H1 (cell line): ENCODE measurements at regions not wholly inside any gene's neighbourhood (a gene's known extent, or its start where the extent isn't known, plus 50 kb on each side); places are given as distances from the start of the nearest gene placed in this dataset.

Experiments
- CTCF ChIP-seq, 3 experiments: IDR thresholded peaks; 1 replicate in 2 of 3; 2 replicates in 1 of 3; pipeline versions ENCODE4 v1.5.1 to v1.6.1; 2011; ENCODE audit warnings: low read length in 3 of 3, mild to moderate bottlenecking in 3 of 3, inconsistent platforms in 2 of 3, low read depth in 1 of 3, moderate library complexity in 1 of 3; ENCODE audit not compliant: insufficient read depth in 1 of 3; ENCODE audit errors: control extremely low read depth in 1 of 3
- GTF2F1 ChIP-seq: IDR thresholded peaks from 2 replicates; pipeline ENCODE4 v1.6.1; 2012; ENCODE audit warnings: low read depth, low read length, improper control_type of control experiment, borderline replicate concordance
- JUN ChIP-seq: IDR thresholded peaks from 2 replicates; pipeline ENCODE4 v1.6.1; 2011; ENCODE audit warnings: low read depth, mild to moderate bottlenecking, improper control_type of control experiment, low read length
- MAX ChIP-seq: IDR thresholded peaks from 2 replicates; pipeline ENCODE4 v1.6.1; 2012; ENCODE audit warnings: inconsistent platforms
- NRF1 ChIP-seq: IDR thresholded peaks from 2 replicates; pipeline ENCODE4 v1.6.1; 2011; ENCODE audit warnings: mild to moderate bottlenecking, low read depth, low read length, improper control_type of control experiment
- POLR2AphosphoS5 ChIP-seq: IDR thresholded peaks from 2 replicates; pipeline ENCODE4 v1.6.1; 2011; ENCODE audit warnings: low read depth, low read length
- RFX5 ChIP-seq: IDR thresholded peaks from 2 replicates; pipeline ENCODE4 v1.6.1; 2011; ENCODE audit warnings: low read depth, low read length, improper control_type of control experiment, borderline replicate concordance
- TAF7 ChIP-seq: optimal IDR thresholded peaks from 2 replicates; pipeline ENCODE3; 2011; ENCODE audit warnings: low read depth, mild to moderate bottlenecking, inconsistent platforms, low read length, moderate library complexity, borderline replicate concordance

- no peak for TF ChIP-seq CTCF (IDR thresholded peaks at IDR 0.05; ENCODE audit: control extremely low read depth in 1 of 3, insufficient read depth in 1 of 3, low read depth in 1 of 3, low read length in 3 of 3)
- TF ChIP-seq NRF1, result no peak
- no peak for TF ChIP-seq RFX5
- no peak for TF ChIP-seq GTF2F1
- TF ChIP-seq MAX, result no peak
- TF ChIP-seq JUN, result no peak
- TF ChIP-seq POLR2AphosphoS5, result no peak
- TF ChIP-seq TAF7, result no peak
Observed at GRCh38 chr13:72430923-72431322, 296.5 kb downstream of the MZT1 start.
